ENCODE measurements at regions not wholly inside any gene's neighbourhood (a gene's known extent, or its start where the extent isn't known, plus 50 kb on each side); places are given as distances from the start of the nearest gene placed in this dataset.

DNA sequence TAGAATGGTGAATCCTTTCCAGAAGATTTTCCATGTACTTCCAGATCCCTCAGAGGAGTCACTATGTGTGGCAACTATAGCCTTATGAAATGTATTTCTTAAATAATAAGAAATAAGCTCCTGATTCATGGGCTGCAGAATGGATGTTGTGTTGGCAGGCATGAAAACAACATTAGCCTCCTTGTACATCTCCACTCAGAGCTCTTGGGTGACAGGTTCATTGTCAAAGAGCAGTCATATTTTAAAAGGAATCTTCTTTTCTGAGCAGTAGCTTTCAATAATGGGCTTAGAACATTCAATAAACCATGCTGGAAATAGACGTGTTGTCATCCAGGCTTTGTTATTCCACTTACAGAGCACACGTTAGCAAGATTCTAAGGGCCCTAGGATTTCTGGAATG is 96.6 kb downstream of the CDC7 start:
- TF ChIP-seq, protein P1, sequence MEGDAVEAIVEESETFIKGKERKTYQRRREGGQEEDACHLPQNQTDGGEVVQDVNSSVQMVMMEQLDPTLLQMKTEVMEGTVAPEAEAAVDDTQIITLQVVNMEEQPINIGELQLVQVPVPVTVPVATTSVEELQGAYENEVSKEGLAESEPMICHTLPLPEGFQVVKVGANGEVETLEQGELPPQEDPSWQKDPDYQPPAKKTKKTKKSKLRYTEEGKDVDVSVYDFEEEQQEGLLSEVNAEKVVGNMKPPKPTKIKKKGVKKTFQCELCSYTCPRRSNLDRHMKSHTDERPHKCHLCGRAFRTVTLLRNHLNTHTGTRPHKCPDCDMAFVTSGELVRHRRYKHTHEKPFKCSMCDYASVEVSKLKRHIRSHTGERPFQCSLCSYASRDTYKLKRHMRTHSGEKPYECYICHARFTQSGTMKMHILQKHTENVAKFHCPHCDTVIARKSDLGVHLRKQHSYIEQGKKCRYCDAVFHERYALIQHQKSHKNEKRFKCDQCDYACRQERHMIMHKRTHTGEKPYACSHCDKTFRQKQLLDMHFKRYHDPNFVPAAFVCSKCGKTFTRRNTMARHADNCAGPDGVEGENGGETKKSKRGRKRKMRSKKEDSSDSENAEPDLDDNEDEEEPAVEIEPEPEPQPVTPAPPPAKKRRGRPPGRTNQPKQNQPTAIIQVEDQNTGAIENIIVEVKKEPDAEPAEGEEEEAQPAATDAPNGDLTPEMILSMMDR (conservative IDR thresholded peaks at IDR 0.05; ENCODE audit: low read length) = no peak
- no peak for TF ChIP-seq EZH2phosphoT487 (IDR thresholded peaks at IDR 0.05; ENCODE audit: borderline replicate concordance, low read depth, low read length)

Data from OCI-LY7 (cell line).